GM18873 (cell line): ENCODE measurements at regions not wholly inside any gene's neighbourhood (a gene's known extent, or its start where the extent isn't known, plus 50 kb on each side); places are given as distances from the start of the nearest gene placed in this dataset.
"Not testable (repeated sequence)": the region's sequence is repeated elsewhere in the genome, so short reads cannot be mapped to it uniquely, and the experiment has no call there.

Experiments used
- ATAC-seq: cut with Tn5 transposase; IDR thresholded peaks from one replicate; pipeline ENCODE4 v1.9.1; 2021; ENCODE audit warnings: mild to moderate bottlenecking, moderate library complexity, moderate number of reproducible peaks; ENCODE audit not compliant: unreplicated experiment, low FRiP score

- ATAC-seq: not testable (repeated sequence)
Measured at GRCh38 chr2:111382507-111382906, 261.8 kb downstream of the BCL2L11 start.

- not testable (repeated sequence) for ATAC-seq
Measured at GRCh38 chr2:111383311-111383710, 262.6 kb downstream of the BCL2L11 start.

- not testable (repeated sequence) for ATAC-seq
Measured at GRCh38 chr2:111385226-111385957, 264.7 kb downstream of the BCL2L11 start.

- ATAC-seq: not testable (repeated sequence)
Measured at GRCh38 chr2:111390605-111391004, 269.9 kb downstream of the BCL2L11 start.

GRCh38 chr2:111395350-111396128 lies 274.8 kb downstream of the BCL2L11 start:
- ATAC-seq: not testable (repeated sequence)

GRCh38 chr2:111400598-111401253 lies 280.0 kb downstream of the BCL2L11 start:
- ATAC-seq: not testable (repeated sequence)

- not testable (repeated sequence) for ATAC-seq
Measured at GRCh38 chr2:111401270-111402140, 280.8 kb downstream of the BCL2L11 start.

GRCh38 chr2:111402450-111402849 lies 281.7 kb downstream of the BCL2L11 start:
- ATAC-seq: not testable (repeated sequence)

- not testable (repeated sequence) for ATAC-seq
Measured at GRCh38 chr2:111403287-111403686, 282.6 kb downstream of the BCL2L11 start.

GRCh38 chr2:111406616-111407015 lies 285.9 kb downstream of the BCL2L11 start:
- ATAC-seq: not testable (repeated sequence)

GRCh38 chr2:111407632-111408194 lies 287.0 kb downstream of the BCL2L11 start:
- not testable (repeated sequence) for ATAC-seq

GRCh38 chr2:111410868-111411406 lies 290.2 kb downstream of the BCL2L11 start:
- not testable (repeated sequence) for ATAC-seq

GRCh38 chr2:111411867-111412681 lies 291.4 kb downstream of the BCL2L11 start:
- not testable (repeated sequence) for ATAC-seq

- not testable (repeated sequence) for ATAC-seq
Measured at GRCh38 chr2:111412841-111413650, 292.3 kb downstream of the BCL2L11 start.

- not testable (repeated sequence) for ATAC-seq
Measured at GRCh38 chr2:111413950-111414349, 293.2 kb downstream of the BCL2L11 start.

- ATAC-seq: not testable (repeated sequence)
Measured at GRCh38 chr2:111415765-111416743, 295.3 kb downstream of the BCL2L11 start.

- not testable (repeated sequence) for ATAC-seq
Measured at GRCh38 chr2:111417026-111417425, 296.3 kb downstream of the BCL2L11 start.
